HCT116 (cell line): ENCODE measurements at regions not wholly inside any gene's neighbourhood (a gene's known extent, or its start where the extent isn't known, plus 50 kb on each side); places are given as distances from the start of the nearest gene placed in this dataset.

ENCODE experiments used
- CTCF ChIP-seq, 3 experiments: fragments of 200-600 bp in 1 of 3; sonication (generic) in 1 of 3; IDR thresholded peaks in 2 of 3; conservative IDR thresholded peaks in 1 of 3; 2 replicates each; pipeline ENCODE4 v1.5.1; 2012 to 2017; ENCODE audit warnings: low read depth in 2 of 3, low read length in 2 of 3, antibody characterized with exemption in 1 of 3, borderline replicate concordance in 1 of 3, control low read depth in 1 of 3, mild to moderate bottlenecking in 1 of 3, mixed read lengths in 1 of 3, mixed run types in 1 of 3, moderate library complexity in 1 of 3; ENCODE audit not compliant: insufficient read depth in 1 of 3
- ELF1 ChIP-seq: IDR thresholded peaks from 2 replicates; pipeline ENCODE4 v1.6.1; 2012; ENCODE audit warnings: low read depth, borderline replicate concordance
- EZH2 ChIP-seq: fragments of 200-600 bp; sonication (generic); IDR thresholded peaks from 2 replicates; pipeline ENCODE4 v1.6.1; 2017; ENCODE audit warnings: antibody characterized with exemption, mixed run types
- POLR2A ChIP-seq: IDR thresholded peaks from 2 replicates; pipeline ENCODE4 v1.7.0; 2011; ENCODE audit warnings: borderline replicate concordance; ENCODE audit not compliant: insufficient read depth, insufficient read length; ENCODE audit errors: extremely low read depth
- REST ChIP-seq: IDR thresholded peaks from 2 replicates; pipeline ENCODE4 v1.6.1; 2012; ENCODE audit warnings: low read depth
- SP1 ChIP-seq: IDR thresholded peaks from 2 replicates; pipeline ENCODE4 v1.6.1; 2012; ENCODE audit warnings: low read depth
- SRF ChIP-seq: IDR thresholded peaks from 2 replicates; pipeline ENCODE4 v1.6.1; 2012; ENCODE audit warnings: low read depth
- TCF7L2 ChIP-seq: IDR thresholded peaks from 2 replicates; pipeline ENCODE4 v1.7.0; 2011; ENCODE audit warnings: borderline replicate concordance, inconsistent platforms; ENCODE audit not compliant: insufficient read depth, insufficient read length; ENCODE audit errors: extremely low read depth
- TF ChIP-seq, protein P1 (sequence below): IDR thresholded peaks from 2 replicates; pipeline ENCODE4 v1.6.1; 2012

GRCh38 chr6:51335543-51335942 lies 516.9 kb downstream of the TFAP2B start:
- TF ChIP-seq POLR2A (no peak), CTCF (IDR thresholded peaks at IDR 0.05 in 2 of 3, conservative IDR thresholded peaks at IDR 0.05 in 1 of 3; ENCODE audit: borderline replicate concordance in 1 of 3, insufficient read depth in 1 of 3, low read depth in 2 of 3, low read length in 2 of 3) (no peak), SP1 (no peak), EZH2 (no peak), TCF7L2 (no peak), ELF1 (no peak), SRF (no peak), REST (no peak)
- TF ChIP-seq, protein P1, sequence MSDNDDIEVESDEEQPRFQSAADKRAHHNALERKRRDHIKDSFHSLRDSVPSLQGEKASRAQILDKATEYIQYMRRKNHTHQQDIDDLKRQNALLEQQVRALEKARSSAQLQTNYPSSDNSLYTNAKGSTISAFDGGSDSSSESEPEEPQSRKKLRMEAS: no peak
